ENCODE measurements at regions not wholly inside any gene's neighbourhood (a gene's known extent, or its start where the extent isn't known, plus 50 kb on each side); places are given as distances from the start of the nearest gene placed in this dataset.
A peak's percentile ranks its signal among the peaks of the same experiment; 100 is the strongest.
"Not testable (repeated sequence)": the region's sequence is repeated elsewhere in the genome, so short reads cannot be mapped to it uniquely, and the experiment has no call there.

DNA sequence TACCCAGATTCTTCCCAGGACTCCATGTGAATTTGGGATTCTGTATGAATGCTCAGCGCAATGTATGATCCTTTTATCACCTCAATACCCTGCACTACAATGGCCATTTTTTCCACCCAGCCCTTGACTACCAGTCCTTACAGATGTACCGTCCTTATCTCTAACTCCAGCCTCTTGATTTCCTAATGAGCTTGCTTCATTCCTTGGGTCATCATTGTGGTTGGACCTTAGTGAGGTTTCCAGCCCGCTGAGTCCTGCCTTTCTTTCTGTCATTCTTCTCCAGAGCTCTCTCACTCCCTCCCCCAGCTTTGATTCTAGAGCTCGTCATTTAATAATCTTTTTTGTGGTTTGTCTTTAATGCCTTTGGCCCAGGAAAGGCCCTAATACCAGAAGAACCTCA is 438.5 kb downstream of the ZNF536 start:
- no peak for DNase-seq

- no peak for DNase-seq
Measured at GRCh38 chr19:30807278-30807677, 435.1 kb downstream of the ZNF536 start.

- no peak for DNase-seq
Measured at GRCh38 chr19:30806311-30806710, 434.1 kb downstream of the ZNF536 start.

DNA sequence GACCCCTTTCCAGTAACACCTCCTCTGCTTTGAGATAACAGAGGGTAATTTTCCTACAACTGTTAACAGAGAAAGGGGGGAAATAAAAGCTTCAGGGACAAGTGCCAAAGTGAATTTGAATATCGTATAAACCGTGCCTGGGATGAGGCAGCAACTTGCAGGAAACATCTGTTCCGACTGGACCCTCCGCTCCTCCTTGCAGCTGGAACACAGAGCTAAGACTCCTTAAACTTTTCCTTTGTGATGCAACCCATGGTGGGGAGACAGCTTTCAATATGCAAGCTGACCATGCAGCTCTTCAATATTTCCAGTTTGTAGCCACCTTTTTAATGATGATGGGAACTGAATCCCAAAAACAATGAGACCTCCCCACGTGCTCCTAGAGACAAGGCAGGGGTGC is 432.6 kb downstream of the ZNF536 start:
- no peak for DNase-seq

DNA sequence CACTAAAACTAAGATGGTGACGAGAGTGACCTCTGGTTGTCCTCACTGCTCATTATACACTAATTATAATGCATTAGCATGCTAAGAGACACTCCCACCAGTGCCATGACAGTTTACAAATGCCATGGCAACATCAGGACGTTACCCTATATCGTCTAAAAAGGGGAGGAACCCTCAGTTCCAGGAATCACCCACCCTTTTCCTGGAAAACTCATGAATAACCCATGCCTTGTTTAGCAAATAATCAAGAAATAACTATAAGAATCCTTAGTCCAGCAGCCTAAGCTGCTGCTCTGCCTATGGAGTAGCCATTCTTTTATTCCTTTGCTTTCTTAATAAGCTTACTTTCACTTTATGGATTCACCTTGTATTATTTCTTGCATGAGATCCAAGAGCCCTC is 432.1 kb downstream of the ZNF536 start:
- DNase-seq, result not testable (repeated sequence)

DNA sequence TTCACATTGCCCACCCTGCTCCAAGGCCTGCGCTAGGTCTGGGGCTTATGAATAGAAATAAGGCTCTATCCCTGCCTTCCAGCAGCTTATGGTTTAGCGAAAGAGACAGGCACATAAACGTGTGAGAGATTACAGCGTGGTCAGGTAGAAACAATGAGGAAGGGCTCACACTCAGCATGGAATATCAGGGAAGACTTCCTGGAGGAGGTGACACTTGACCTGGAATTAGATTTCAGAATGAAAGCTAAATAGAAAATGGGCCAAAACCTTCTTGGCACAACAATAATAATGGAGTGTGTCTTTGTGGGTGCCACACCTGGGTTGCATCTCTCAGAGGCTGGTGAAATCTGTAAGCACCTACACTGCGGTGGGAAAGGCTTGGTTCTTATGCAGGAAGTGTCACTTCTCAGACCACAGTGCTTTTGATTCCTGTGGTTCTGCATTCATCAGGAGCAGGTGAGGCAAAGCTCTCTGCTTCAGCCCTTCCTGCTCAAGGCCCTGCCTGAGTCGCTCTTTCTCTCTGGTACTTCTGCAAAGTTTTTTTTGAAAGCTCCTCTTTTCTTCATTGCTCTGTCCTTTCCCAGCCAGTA is 430.3 kb downstream of the ZNF536 start:
- no peak for DNase-seq

DNA sequence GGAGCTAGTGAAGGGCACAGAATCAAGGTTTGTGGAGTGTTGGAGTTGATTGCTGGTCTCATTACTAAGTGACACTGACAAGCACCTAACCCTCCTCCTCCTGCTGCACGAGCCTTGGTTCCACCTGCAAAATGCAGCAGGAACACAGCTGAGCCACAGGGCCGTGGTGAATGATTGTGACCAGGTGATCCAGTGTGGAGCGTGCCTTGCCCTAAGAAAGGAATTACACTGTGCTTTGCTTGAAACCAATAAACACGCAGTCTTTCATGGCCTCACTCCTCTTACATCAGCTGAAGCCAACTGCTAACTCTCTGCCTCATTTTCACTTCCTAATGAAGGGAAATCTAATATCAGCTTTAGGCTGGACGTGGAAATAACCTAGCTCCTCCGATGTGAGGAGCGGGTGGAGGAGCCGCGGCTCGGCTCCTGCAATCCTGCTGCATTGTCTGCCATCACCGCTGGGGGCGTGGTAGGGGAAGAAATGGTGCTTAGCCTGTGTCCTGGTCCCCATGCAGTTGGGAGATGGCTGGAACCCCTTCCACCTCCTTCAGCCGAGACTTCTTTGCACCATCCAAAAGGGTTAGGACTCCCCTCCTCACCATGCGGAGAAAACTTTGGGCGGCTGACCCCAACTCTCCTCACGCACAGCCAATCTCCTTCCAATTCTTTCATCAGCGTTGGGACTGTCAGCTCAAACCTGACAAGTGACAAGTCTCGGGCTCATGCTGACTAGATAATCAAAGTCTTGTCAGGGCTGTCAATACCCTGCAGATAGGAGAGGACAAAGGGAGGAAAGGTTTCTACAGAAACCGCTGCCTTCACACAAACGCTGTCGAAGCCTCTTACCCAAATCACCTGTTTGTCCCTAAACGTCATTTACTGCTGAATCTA is 427.9 kb downstream of the ZNF536 start:
- DNase-seq, result no peak

DNA sequence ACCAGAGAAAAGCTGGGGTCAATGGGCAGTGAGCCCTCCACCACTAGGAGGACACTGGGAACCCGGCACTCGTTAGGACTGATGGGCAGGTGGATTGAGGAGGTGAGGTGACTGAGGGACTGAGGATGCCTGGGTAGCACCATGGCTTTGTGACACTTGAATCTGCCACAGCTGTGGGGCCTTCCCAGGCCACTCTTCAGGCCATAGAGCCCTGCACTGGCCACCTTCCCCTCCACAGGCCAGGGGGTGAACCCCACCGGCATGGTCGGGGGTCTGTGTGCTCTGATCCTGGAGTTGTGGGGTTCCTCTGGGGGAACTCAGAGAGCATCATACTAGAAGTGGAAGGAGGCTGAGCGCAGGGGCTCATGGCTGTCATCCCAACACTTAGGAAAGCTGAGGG is 423.5 kb downstream of the ZNF536 start:
- no peak for DNase-seq

- no peak for DNase-seq
Measured at GRCh38 chr19:30792561-30793505, 420.6 kb downstream of the ZNF536 start.

DNA sequence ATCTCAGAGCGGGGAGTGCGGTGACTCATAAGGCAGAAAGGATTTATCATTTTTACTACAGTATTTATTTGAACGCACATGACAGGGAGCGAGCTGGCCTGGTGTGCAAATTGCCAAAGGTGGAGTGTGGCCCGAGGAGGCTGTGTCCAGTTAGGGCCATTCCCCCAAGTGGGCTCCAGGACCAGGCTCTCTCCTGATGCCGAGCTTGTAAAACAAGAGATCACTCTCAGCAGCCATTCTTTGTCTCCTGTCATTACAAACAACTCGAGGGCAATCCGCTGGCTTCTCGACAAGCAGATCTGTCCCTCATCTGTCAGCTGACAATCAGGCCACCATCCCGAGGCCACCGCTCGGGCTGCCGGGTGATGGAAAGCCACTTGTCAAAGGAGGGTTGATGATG is 418.9 kb downstream of the ZNF536 start:
- no peak for DNase-seq

GRCh38 chr19:30790056-30790680 is 418.0 kb downstream of the ZNF536 start:
- DNase-seq, result no peak

DNA sequence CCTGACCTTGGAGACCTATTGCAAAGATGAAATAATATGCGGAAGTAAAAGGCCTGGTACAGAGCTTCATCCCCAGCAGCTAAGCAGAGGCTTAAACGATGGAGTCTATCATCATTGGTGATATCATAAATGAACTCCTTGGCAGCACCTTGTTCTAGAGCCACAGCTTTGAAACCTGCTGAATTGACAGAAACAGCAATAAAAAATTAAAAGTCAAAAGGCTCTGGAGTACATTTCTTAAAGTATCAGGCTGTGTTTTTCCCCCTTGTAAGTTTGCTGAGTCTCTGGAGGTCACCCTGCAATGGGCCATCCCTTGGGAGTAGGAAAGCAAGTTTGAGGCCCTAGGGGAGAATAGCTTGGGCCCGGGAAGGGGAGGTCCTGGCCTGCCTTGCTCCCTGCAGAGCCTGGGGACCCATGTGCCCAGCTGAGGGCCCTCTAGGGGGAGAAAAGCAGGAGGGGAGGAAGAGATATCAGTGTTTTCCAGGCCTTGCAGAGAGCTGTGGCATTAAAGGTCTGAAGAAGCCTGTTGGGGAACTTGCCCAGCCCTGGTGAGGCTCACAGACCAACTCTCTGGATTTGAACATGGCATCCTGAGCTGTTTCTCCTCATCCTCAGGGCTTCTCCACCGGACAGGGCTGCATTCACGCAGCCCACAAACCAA is 416.1 kb downstream of the ZNF536 start:
- DNase-seq, result no peak

DNA sequence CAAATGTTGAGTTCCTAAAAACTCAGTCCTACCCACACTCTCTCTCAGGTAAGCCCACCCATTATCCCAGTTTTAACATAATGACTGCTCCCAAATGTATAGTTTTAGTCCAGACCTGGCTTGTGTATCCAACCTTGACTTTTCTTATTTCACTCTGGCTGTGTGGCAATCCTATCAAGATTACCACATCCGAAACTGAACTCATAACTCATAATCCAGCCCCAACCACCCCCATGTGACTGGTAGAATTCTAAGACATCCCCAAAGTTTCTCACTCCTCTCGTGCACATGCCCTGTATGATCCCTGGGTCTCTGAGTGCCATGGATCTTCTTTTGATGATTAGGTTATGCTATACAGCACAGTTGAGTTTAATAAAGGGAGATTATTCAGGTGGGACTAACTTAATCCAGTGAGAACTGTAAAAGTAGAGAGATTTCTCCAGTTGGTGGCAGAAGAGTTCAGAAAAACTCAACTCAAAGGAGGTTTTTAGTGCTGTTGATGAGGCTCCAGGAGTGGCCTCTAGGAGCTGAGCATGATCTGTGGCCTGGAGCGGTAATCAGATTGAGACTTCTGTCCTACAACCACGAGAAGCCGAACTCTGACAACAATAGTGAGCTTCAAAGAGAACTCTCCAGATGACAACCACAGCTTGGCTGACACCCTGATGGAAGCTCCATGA is 413.4 kb downstream of the ZNF536 start:
- peak in 1 of 2 experiments; percentile 1 for DNase-seq

- peak in 1 of 2 experiments; percentile 19 for DNase-seq
Measured at GRCh38 chr19:30784850-30785457, 412.8 kb downstream of the ZNF536 start.

DNA sequence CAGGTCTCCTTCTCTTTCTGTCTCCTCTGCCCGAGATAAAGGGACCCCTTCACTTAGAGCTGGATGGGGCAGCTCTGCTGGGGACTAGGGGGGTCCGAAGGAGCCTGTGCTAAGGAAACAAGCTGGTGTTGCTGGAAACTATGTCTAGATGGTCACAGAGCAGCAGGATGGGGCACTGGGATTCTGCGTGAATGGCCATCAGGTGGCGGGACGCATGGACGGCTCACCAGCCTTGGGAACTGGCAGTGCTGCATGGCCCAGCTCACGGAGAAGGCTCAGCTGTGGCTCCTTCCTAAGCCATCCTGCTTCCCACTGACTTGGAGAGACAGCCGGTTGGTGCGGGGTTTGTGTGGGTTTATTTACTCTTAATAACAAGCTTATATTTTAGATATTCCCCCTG is 411.8 kb downstream of the ZNF536 start:
- DNase-seq, result no peak

- no peak for DNase-seq
Measured at GRCh38 chr19:30783212-30783611, 411.0 kb downstream of the ZNF536 start.

- DNase-seq, result no peak
Measured at GRCh38 chr19:30781519-30781918, 409.3 kb downstream of the ZNF536 start.

DNA sequence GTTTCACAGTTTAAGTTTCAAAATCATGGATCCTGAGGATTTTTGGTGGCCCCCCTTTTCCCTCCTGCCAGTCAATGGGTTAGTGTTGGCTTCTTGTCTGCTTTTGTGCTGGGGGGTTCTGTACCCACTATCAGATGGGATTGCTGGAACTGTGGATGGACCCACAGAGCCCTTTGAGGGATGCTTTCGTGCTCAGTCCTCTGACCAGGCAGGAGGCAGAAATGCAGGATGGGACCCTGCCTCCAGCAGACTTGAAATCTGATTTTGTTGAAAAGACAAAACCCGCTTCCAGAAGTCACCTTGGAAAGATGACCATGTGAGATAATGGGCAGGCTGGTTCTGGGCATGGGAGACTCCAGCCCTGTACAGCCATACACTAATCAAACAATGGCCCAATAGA is 408.9 kb downstream of the ZNF536 start:
- no peak for DNase-seq

- no peak for DNase-seq
Measured at GRCh38 chr19:30780456-30780855, 408.3 kb downstream of the ZNF536 start.

- no peak for DNase-seq
Measured at GRCh38 chr19:30780032-30780431, 407.8 kb downstream of the ZNF536 start.
